ENCODE measurements at regions not wholly inside any gene's neighbourhood (a gene's known extent, or its start where the extent isn't known, plus 50 kb on each side); places are given as distances from the start of the nearest gene placed in this dataset.

GRCh38 chr11:130548491-130548833 lies 100.0 kb downstream of the ADAMTS15 start:
- TF ChIP-seq CTCF (IDR thresholded peaks at IDR 0.05) (no peak), POLR2A (IDR thresholded peaks at IDR 0.05) (no peak)

Data from uterus (tissue), 2 donors.